ENCODE measurements at regions not wholly inside any gene's neighbourhood (a gene's known extent, or its start where the extent isn't known, plus 50 kb on each side); places are given as distances from the start of the nearest gene placed in this dataset.

- TF ChIP-seq CTCF (IDR thresholded peaks at IDR 0.05; ENCODE audit: insufficient read depth, low read length) (no peak), POLR2AphosphoS5 (IDR thresholded peaks at IDR 0.05; ENCODE audit: low read depth) (no peak), REST (IDR thresholded peaks at IDR 0.05; ENCODE audit: insufficient replicate concordance, low read depth) (no peak), GABPA (IDR thresholded peaks at IDR 0.05; ENCODE audit: low read depth) (no peak), SPI1 (IDR thresholded peaks at IDR 0.05; ENCODE audit: borderline replicate concordance, low read depth) (no peak)
- no peak for DNase-seq (ENCODE audit: low read depth in 1 of 2, low spot score in 1 of 2)
- Histone ChIP-seq H3K27ac (replicated peaks) (no peak overlapping the region), H3K27me3 (ENCODE audit: insufficient read depth, poor library complexity, severe bottlenecking) (no peaks in the 10 kb centered on the region), H3K4me3 (replicated peaks; ENCODE audit: insufficient read depth, low read length) (no peak overlapping the region)
These were observed 220.1 kb upstream of the NXPH2 start for GRCh38 chr2:139000131-139000785.

- Histone ChIP-seq H3K27ac (replicated peaks) (no peak overlapping the region), H3K27me3 (ENCODE audit: insufficient read depth, poor library complexity, severe bottlenecking) (no peaks in the 10 kb centered on the region), H3K4me3 (replicated peaks; ENCODE audit: insufficient read depth, low read length) (no peak overlapping the region)
- no peak for DNase-seq (ENCODE audit: low read depth in 1 of 2, low spot score in 1 of 2)
- TF ChIP-seq REST (IDR thresholded peaks at IDR 0.05; ENCODE audit: insufficient replicate concordance, low read depth) (no peak), SPI1 (IDR thresholded peaks at IDR 0.05; ENCODE audit: borderline replicate concordance, low read depth) (no peak), CTCF (IDR thresholded peaks at IDR 0.05; ENCODE audit: insufficient read depth, low read length) (no peak), GABPA (IDR thresholded peaks at IDR 0.05; ENCODE audit: low read depth) (no peak), POLR2AphosphoS5 (IDR thresholded peaks at IDR 0.05; ENCODE audit: low read depth) (no peak)
These were observed 217.8 kb upstream of the NXPH2 start for GRCh38 chr2:138997856-138998517.

- Histone ChIP-seq H3K4me3 (replicated peaks; ENCODE audit: insufficient read depth, low read length) (no peak overlapping the region), H3K27ac (replicated peaks) (no peak overlapping the region), H3K27me3 (ENCODE audit: insufficient read depth, poor library complexity, severe bottlenecking) (no peaks in the 10 kb centered on the region)
- TF ChIP-seq GABPA (IDR thresholded peaks at IDR 0.05; ENCODE audit: low read depth) (no peak), POLR2AphosphoS5 (IDR thresholded peaks at IDR 0.05; ENCODE audit: low read depth) (no peak), SPI1 (IDR thresholded peaks at IDR 0.05; ENCODE audit: borderline replicate concordance, low read depth) (no peak), CTCF (IDR thresholded peaks at IDR 0.05; ENCODE audit: insufficient read depth, low read length) (no peak), REST (IDR thresholded peaks at IDR 0.05; ENCODE audit: insufficient replicate concordance, low read depth) (no peak)
- no peak for DNase-seq (ENCODE audit: low read depth in 1 of 2, low spot score in 1 of 2)
These were observed 217.2 kb upstream of the NXPH2 start for GRCh38 chr2:138997346-138997745.
